Esophagus mucosa (tissue), 1 donor: ENCODE measurements at regions not wholly inside any gene's neighbourhood (a gene's known extent, or its start where the extent isn't known, plus 50 kb on each side); places are given as distances from the start of the nearest gene placed in this dataset.
"Not testable (repeated sequence)": the region's sequence is repeated elsewhere in the genome, so short reads cannot be mapped to it uniquely, and the experiment has no call there.

ENCODE experiments used
- ATAC-seq: fragments of 200-7000 bp; cut with Tn5 transposase; one replicate; pipeline ENCODE4 v1.9.1; 2020
- donor health status: DM: yes; HTN: yes; CAD: no.

DNA sequence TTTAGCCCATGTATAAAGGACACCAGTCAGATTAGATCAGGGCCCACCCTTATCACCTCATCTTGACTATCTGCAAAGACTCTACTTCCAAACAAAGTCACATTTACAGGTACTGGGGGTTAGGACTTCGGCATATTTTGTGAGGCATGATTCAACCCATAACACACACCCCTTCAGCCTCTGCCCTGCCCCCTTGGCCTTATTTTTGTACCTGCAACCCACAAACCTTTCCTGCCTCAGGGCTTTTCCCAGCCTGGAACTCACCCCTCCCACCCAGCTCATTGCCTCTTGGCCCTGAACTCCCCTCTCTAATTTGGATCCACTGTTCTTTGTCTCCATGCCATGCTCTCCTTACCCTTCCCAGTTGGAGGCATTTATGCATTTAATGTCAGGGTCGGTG is 1116.9 kb downstream of the TBC1D22A start:
- ATAC-seq = no peak

DNA sequence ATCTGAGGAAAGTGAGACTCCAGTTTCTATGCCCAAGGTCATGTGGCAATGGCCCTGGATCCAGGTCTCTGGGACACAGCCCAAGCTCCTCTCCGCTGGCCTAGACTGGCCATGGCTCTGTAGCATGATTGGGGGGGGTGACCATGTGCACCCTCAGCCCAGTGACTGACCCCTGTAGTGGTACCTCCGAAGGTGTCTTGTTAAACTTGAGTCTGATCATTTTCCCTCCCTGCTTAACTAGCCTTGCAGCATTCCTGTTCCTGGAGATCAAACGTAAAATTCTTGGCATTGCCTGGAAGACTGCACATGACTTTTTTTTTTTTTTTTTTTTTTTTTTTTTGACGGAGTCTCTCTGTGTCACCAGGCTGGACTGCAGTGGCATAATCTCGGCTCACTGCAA is 1116.0 kb downstream of the TBC1D22A start:
- ATAC-seq = no peak

DNA sequence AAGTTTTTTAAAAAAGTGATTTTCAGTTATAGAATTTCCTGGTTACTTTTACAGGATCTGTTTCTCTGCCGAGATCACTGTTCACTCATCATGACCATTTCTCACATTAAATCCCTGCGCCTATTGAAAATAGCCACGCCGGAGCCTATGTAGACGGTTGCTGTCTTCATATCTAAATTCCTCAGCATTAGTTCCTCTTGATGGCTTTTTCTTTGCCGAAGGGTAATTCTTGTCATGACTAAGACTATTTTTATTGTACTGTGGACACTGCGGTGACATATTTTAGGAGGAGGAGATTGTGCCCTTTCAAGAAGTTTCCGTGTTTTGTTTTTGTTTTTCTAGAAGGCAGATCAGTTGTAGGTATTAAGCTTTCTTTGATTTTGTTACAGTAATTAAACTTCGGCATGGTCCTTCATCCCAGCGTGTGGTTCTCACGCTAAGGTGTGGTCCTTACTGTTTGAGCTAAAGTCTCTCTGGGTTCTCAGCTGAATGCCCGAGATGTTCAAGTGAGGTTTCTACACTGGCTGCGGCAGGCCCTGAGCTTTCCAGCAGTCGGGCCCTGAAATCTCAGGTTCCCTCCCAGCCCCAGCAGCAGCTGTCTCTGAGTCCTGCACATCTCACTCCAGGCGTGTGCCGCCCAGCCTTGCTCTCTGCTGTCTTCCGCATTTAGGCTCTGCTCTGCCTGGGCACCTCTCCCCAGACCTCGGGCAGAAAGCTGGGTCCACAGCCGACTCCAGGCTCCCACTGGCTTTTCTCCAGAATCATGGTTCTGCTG is 1110.5 kb downstream of the TBC1D22A start:
- no peak for ATAC-seq

DNA sequence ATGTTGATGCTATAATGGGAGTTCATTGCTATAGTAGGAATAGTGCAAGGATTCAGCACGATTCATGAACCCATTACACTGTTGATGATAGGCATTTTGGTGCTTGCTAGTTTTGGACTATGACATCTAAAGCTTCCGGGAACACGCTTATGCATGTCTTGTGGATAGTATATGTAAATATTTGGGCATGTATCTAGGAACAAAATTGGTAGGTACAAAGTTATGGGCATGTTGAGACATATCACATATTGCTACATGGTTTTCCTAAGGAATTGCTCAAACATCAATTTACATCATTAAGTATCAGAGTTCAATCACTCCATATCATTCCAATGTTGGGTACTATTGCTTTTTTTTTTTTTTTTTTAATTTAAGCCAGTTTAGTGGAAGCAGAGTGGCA is 1103.2 kb downstream of the TBC1D22A start:
- no peak for ATAC-seq

DNA sequence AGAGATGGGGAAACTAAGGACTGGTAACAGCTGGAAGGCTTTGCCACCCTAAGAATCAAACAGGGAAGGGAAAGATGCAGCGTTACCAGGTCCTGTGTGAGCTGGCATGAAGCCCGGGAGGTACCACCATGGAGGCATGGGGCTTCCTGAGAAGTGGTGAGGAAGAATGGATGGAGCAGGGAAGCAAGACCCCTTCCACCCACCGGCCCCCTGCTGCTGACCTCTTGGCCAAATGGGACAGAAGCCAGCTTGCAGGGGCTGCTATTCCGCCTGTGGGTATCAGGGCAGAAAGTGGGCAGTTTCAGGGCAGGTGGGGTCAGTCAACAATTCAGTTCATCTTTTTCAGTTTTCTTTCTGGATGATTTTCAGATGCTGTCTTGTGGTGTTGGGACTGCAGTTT is 1099.9 kb downstream of the TBC1D22A start:
- no peak for ATAC-seq

DNA sequence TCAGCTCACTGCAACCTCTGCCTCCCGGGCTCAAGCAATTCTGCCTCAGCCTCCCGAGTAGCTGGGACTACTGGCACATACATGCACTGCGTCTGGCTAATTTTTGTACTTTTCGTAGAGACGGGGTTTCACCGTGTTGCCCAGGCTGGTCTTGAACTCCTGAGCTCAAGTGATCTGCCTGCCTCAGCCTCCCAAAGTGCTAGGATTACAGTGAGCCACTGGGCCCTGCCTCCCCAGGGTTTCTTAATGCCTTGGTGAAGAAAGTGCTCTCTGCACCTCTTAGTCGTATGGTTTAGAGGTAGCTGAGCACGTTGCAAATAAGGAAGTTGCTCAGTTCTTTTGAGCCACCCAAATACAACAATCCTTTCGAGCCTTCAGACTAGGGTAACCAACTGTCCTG is 1098.5 kb downstream of the TBC1D22A start:
- ATAC-seq = not testable (repeated sequence)

DNA sequence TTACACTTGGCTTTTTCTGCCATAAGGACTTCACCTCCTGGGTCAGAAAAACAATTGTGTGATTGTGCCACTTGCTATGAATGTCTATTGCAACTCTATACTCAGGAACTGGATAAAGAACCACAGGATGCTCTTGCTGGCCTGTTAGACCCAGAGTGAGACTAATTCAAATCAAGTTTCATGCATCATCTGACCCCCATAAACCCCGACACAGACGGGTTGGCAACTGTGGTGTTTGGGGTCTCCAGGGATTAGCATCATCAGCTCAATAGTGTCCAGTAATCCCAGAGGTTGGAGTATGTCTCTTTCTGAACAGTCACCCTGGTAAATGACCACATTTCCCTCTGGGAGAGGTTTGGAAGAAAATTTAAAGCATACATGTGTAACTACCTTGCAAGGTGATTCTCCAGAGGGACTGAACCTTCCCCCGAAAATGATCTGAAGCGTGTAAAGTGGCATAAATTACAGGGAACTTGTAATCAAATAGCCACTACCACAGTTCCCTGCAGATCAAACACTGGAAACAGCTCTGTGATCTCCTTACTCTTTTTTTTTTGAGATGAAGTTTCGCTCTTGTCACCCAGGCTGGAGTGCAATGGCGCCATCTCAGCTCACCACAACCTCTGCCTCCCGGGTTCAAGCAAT is 1097.6 kb downstream of the TBC1D22A start:
- no peak for ATAC-seq

DNA sequence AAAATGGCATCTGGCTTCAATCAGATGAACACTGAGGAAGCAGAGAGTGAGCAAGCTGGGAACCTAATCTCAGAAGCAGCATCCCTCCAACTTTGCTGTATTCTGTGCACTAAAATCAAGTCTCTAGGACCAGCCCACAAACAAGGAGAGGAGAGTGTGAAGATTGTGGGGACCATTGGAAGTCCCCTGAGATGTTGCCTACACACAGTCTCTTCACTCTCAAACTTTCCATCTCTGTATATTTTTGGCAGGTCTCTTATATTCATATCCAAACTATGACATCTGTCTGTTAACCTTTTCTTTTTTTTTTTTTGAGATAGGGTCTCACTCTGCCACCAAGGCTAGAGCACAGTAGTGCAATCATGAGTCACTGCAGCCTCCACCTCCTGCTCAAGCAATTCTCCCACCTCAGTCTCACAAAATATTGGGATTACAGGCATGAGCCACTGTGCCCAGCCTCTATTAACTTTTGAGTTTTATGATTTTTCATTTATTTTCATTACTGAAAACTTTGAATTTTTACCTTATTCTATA is 1096.4 kb downstream of the TBC1D22A start:
- no peak for ATAC-seq

DNA sequence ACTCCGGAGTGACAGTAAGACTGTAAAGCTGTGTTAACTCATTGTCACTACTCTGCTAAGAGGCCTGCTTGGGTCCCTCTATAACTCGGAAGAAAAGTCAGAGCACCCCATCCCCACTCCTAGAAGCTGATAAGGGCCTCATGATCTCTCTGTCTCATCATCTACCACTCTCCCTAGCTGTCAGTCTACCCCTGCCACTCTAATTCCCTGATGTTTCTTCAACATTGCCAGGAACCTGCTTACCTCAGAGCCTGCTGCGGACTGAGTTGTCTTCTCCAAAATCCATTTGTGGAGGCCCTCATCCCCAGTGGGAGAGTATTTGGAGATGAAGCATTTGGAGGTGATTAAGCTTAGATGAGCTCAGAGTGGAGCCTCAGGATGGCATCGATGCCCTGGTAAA is 1092.2 kb downstream of the TBC1D22A start:
- ATAC-seq = no peak

DNA sequence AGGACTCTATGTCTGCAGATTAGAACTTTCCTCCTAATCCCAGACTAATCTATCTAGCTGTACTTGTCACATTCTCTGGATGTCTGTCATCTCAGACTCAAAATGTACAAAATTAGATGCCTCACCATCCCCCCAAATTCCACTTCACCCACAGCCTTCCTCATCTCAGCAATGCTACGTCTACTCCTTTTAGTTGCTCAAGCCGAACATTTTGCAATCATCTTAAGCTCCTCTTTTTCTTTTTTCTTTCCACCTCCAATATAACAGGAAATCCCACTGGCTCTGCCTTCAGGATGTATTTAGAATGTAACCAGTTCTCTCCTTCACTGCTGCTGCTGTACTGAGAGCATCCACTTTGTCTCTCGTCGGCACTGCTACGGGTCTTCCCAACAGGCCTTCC is 1091.8 kb downstream of the TBC1D22A start:
- ATAC-seq = no peak

DNA sequence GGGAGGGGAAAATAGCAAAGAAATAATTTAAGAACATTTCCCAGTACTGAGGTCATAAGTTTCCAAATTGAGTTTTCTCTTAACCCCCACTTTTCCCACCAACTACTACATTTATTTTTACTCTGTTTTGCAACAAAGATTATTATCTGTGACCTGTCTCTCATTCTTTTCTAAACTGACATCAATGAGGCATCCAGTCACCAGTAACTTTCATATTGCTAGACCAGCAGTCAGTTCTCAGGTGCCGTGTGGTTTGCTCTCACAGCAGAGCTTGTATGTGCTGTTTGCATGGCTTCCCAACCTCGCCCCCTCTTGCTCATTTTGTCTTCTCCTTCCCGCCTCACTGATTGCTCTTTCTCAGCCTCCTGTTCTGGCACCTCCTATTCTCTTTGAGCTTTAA is 1091.3 kb downstream of the TBC1D22A start:
- no peak for ATAC-seq

DNA sequence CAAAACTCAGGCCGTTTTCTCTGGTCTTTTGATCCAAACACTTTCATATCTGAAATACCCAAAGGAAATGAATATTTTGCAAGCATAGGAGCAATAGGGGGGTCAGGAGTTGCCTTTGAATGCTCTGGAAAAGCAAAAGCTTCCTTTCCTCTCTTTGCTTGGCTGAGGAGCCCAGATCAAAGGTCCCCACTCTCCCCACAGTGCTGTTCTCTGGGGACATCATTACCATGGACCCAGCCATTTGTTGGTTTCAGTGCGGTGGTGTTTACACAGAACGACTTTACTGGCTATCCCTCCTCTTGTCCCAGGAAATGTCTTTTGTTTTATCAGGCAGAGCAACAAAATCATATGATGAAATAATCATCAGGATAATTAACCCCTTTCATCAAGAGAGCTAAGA is 1089.1 kb downstream of the TBC1D22A start:
- ATAC-seq = no peak

DNA sequence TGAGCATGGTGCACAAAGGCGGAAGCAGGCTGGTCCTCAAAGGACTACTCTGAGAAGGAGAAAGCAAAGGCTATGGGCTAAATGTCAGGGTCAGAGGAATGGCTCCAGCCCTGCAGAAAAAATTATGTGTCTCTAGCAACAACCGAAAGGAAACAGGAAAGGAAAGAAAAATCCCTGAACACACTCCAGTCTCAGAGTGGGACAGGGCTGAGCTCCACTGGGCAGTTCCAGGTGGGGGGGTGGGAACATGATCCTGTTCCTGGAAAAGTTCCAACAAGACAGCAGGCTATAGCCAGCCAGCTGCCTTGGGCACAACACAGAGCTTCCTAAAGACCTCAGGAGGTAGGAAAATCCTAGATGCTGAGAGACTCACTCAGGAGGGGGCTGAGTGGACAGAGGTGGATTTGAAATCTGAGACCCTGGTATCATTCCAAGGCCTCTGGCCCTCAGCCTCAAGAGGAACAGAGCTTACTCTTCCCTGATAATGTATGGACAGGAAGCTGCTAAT is 1088.2 kb downstream of the TBC1D22A start:
- no peak for ATAC-seq

DNA sequence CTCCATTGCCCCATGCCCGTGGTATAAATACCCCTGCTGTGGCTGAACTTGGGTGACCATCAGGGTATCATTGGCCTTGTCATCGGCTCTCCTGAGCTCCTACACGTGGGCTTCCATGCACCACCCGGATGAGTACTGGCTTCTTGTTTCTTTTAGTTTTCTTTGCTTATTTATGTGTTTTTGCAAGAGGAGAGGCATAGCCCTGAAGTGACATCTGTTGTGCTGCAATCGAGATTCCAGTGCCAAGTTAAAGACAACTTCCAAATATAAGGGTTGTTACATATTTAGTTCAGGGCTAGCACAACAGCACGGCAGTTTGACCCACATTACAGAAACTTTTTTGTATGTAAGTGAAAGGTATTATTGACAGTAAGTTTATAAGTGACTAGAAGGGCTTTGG is 1087.1 kb downstream of the TBC1D22A start:
- no peak for ATAC-seq

DNA sequence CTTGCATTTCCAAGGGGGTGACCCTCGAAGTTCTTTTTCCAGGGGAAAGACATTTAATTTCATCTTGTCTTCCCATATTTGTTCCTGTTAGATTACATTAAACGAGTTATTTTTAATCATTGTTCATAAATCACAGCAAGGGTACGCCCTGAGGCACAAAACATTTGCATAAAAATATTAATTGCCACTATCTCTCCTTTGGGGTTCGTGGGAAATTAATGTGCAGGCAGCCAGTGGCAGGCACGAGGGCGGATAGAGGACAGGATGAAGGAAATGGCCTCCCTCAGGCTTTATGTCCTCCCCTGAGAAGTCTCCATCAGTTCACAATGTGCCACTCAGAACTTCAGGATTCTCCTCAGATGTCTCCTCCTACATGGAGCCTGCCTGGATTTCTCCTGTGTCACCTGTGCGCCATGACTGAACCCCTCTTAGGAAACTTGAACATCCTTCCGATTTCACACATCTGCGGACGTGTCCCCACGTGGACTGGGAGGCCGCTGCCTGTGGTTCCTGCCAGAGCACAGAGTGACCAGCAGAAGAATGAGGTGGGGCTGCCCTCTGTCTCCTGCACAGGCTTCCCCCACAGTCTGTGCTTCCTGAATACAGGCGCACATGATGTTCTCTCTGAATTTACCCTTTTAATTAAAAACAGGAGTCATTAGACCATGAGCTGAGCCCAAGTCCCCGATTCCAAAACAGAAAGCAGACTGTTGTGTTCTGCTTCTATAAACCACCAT is 1085.9 kb downstream of the TBC1D22A start:
- no peak for ATAC-seq

DNA sequence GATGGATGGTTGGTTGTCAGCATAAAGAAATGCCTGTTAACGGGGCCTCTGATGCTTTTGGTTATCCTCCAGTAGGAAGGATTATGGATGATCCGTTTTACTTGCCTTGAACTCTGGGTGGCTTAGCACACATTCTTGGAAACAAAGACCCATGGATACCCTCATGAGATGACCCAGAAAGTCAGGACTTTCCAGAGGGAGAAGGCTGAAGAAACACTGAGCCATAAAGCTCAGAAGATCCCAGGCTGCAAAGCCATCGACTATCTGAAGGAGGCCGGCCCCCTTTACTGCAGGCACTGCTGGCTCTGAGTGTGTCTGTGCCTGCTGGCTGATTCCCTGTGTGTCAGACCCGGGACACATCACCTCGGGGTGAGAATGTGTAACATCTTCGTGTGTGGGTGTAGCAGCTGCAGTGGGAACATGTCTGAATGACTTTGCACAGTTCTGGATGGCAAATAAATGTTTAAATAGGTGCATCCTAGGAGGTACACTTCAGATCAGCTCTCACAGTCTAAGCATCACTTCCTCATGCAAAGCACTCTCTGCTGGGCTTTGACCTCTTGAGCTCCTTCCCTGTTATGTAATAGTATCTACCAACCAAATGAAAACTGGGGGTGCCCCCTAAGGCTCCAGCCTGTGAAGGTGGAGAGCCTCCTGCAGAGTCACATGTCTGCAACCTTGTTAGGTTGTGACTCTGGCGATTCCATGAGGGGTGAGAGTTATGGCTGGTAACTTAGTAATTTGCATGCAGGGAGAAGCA is 1084.9 kb downstream of the TBC1D22A start:
- ATAC-seq = no peak

DNA sequence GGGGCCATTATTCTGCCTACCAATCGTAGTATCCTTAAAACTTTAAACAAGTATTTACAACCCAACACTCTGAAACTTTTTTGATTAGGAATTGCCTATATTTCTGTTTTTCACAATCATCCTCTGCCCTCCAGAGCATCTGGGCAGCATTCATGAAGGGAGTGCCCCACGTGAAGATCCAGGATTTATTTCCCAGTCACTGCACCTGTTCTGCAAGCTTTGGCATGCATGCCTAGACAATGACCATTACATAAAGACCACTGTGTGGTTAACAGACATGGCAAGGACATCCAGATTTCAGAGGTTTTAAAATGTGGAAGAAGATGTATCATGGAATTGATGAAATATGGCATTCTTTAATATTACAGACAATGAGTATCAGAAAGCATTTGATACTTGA is 1083.8 kb downstream of the TBC1D22A start:
- ATAC-seq = no peak

DNA sequence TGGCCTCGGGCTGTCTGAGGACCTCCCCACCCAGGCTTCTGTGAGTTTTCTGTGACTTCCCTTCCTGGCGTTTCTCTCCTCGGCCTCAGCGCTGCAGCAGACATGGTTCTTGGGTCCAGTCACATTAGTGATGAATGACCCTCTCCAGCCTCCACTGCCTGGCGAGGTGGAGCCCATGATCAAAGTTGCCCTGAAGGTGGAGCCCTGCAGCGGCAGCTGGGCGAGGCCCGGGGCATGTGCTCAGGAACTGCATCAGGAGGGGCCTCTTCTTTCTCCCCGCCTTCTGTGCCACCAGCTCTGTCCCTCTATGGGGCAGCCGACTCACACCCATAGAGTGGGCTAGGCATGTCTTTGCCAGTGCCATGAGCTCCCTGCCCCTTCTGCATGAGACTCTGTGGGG is 1079.7 kb downstream of the TBC1D22A start:
- ATAC-seq = no peak

DNA sequence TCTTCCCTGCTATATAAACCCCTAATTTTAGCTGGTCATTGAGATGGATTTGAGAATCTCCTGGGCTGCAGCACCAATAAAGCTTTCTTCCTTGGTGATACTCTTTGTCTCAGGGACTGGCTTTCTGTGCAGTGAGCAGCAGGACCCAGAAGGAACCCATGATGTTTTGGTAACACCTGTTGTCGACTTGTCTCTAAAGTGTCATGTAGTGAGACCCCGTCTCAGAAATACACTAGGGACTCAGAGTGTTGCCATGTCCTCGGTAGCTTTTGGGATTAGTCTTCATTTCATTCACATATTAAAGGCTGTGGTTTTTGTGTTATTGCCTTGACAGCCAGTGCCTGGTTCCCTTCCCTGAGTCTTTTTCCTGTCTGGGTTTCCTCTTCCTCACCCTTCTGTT is 1078.7 kb downstream of the TBC1D22A start:
- ATAC-seq = no peak

DNA sequence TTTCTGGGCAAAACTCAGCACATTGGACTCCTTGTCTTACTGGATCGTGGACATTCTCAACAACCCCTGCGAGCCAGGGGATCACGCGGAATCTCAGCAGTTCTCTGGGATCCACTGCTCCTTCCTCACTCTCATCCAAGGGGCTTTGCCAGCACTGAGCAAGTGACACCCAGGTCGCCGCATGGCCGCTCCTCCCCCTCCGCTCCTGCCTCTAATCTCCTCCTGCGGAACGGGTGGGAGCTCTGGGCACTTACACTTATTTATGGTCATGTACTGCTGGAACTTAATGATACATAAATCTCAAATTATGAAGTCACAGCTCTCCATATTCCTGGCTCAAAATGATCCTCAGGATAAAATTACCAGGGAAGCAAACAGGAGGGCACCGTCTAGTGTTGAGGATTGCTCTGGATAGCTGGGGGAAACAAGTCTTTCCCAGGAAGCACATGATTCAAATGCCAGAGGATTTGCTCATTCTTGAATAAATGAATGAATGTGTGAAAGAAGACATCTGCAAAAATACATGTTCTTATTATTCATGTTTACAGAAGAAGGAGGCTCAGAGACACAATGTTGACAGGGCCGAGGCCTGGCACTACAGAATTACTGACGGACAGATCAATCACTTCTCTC is 1077.3 kb downstream of the TBC1D22A start:
- ATAC-seq = no peak

DNA sequence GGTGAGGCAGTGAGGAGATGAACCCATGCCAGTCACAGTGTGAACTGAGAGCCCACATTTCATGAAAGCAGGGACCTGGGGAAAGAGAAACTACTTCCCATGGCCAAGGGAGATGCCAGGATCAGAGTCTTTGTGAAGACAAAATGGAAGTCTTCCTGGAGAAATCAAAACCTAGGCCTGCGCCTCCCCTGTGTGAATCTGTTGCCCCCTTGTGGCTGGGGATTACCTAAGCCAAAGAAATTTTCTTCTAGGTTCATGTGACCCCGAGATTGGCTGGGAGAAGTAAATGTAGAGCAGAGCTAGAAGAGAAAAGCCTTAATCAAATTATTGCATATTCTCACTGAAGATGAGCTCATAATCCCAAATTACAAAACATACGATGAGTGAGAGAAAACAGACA is 1075.3 kb downstream of the TBC1D22A start:
- ATAC-seq = peak; percentile 38

DNA sequence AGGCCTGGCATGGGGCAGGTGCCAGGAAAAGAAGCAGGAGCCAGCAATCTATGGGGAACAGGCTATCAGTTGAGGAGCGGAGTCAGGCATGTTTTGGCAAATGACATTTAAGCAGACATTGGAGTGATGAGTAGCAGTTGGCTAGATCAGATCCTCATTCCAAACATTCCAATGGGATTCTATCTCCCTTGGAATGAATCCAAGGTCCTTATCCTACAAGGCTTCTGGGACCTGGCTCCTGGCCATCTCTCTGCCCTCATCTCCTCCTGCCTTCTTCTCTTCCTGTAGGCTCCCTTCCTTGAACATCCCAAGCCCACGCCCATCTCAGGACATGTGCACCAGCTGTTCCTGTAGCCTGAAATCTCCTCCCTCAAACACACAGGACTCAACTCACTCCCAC is 1074.5 kb downstream of the TBC1D22A start:
- ATAC-seq = no peak
